Upper lobe of left lung (tissue), 4 donors: ENCODE measurements at regions not wholly inside any gene's neighbourhood (a gene's known extent, or its start where the extent isn't known, plus 50 kb on each side); places are given as distances from the start of the nearest gene placed in this dataset.

ENCODE experiments used
- EP300 ChIP-seq, 4 donors: sonication (generic); formaldehyde crosslinking; IDR thresholded peaks; one replicate each; pipeline ENCODE4 v1.5.1; 2017; ENCODE audit warnings: antibody characterized with exemption in 4 of 4, control low read depth in 2 of 4
- POLR2A ChIP-seq, 4 donors: fragments of 450-650 bp; IDR thresholded peaks; one replicate each; pipeline ENCODE4 v1.5.1; 2016 to 2017; ENCODE audit warnings: antibody characterized with exemption in 4 of 4, mild to moderate bottlenecking in 2 of 4
- POLR2AphosphoS5 ChIP-seq, 2 donors: sonication (generic); formaldehyde crosslinking; IDR thresholded peaks; one replicate each; pipeline ENCODE4 v1.5.1; 2017; ENCODE audit warnings: antibody characterized with exemption in 2 of 2
- TF ChIP-seq, protein P1 (sequence below), 6 experiments: fragments of 450-650 bp in 4 of 6; fragments of 200-600 bp in 2 of 6; sonication (generic) in 2 of 6; IDR thresholded peaks; one replicate each; pipeline ENCODE4 v1.5.1; 2016 to 2019; ENCODE audit warnings: antibody characterized with exemption in 6 of 6

DNA sequence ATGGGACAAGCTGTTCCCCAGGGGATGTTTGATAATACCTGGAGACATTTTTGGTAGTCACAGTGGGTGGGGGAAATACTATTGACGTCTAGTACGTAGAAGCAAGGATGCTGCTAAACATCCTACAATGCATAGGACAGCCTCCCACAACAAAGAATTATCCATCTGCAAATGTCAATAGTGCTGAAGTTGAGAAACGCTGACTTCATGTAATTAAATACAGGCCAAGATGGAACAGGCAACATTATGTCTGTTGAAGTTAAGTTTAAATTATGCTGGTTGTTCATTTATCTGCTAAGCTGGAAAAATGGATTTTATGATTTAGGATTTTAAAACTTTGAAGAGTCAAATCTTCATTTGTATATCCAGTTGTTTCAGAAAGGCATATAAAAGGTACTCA is 341.2 kb upstream of the DYNLRB2 start:
- TF ChIP-seq, protein P1, sequence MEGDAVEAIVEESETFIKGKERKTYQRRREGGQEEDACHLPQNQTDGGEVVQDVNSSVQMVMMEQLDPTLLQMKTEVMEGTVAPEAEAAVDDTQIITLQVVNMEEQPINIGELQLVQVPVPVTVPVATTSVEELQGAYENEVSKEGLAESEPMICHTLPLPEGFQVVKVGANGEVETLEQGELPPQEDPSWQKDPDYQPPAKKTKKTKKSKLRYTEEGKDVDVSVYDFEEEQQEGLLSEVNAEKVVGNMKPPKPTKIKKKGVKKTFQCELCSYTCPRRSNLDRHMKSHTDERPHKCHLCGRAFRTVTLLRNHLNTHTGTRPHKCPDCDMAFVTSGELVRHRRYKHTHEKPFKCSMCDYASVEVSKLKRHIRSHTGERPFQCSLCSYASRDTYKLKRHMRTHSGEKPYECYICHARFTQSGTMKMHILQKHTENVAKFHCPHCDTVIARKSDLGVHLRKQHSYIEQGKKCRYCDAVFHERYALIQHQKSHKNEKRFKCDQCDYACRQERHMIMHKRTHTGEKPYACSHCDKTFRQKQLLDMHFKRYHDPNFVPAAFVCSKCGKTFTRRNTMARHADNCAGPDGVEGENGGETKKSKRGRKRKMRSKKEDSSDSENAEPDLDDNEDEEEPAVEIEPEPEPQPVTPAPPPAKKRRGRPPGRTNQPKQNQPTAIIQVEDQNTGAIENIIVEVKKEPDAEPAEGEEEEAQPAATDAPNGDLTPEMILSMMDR (IDR thresholded peaks at IDR 0.05), result no peak
- TF ChIP-seq POLR2A (IDR thresholded peaks at IDR 0.05) (no peak), EP300 (IDR thresholded peaks at IDR 0.05) (no peak), POLR2AphosphoS5 (IDR thresholded peaks at IDR 0.05) (no peak)
